GM12878 (cell line): ENCODE measurements at regions not wholly inside any gene's neighbourhood (a gene's known extent, or its start where the extent isn't known, plus 50 kb on each side); places are given as distances from the start of the nearest gene placed in this dataset.

Source experiments
- CREM ChIP-seq: IDR thresholded peaks from 2 replicates; pipeline ENCODE4 v1.6.1; 2014; ENCODE audit warnings: antibody characterized with exemption, low read depth
- TF ChIP-seq, protein P1 (sequence below), 3 experiments: IDR thresholded peaks in 2 of 3; conservative IDR thresholded peaks in 1 of 3; 2 replicates each; pipeline ENCODE4 v1.5.1; 2011; ENCODE audit warnings: low read depth in 3 of 3, low read length in 3 of 3, mild to moderate bottlenecking in 3 of 3, control low read depth in 2 of 3, moderate library complexity in 2 of 3, inconsistent platforms in 1 of 3, mixed read lengths in 1 of 3; ENCODE audit not compliant: control insufficient read depth in 2 of 3, insufficient read depth in 1 of 3; ENCODE audit errors: extremely low read depth in 1 of 3

DNA sequence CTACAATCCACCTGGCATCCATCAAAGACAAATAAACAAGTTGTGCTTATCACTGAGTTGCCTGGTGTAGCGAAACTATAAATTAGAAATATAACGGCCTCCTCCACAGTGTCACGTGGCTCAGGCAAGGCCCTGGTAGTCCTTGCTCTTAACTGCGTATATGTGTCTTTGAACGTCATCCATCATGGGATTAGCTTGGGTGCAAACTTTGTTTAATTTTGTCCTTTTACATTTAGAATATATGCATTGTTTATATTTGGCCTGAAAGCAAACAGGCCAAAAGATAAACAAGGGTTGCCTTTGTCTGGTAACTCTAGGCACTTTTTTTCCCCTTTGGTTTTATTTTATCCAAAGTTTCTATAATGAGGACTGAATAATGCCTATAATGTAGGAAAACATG is 184.9 kb downstream of the KIT start:
- TF ChIP-seq CREM = no peak
- TF ChIP-seq, protein P1, sequence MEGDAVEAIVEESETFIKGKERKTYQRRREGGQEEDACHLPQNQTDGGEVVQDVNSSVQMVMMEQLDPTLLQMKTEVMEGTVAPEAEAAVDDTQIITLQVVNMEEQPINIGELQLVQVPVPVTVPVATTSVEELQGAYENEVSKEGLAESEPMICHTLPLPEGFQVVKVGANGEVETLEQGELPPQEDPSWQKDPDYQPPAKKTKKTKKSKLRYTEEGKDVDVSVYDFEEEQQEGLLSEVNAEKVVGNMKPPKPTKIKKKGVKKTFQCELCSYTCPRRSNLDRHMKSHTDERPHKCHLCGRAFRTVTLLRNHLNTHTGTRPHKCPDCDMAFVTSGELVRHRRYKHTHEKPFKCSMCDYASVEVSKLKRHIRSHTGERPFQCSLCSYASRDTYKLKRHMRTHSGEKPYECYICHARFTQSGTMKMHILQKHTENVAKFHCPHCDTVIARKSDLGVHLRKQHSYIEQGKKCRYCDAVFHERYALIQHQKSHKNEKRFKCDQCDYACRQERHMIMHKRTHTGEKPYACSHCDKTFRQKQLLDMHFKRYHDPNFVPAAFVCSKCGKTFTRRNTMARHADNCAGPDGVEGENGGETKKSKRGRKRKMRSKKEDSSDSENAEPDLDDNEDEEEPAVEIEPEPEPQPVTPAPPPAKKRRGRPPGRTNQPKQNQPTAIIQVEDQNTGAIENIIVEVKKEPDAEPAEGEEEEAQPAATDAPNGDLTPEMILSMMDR (IDR thresholded peaks at IDR 0.05 in 2 of 3, conservative IDR thresholded peaks at IDR 0.05 in 1 of 3; ENCODE audit: control insufficient read depth in 2 of 3, extremely low read depth in 1 of 3, insufficient read depth in 1 of 3, low read depth in 3 of 3, low read length in 3 of 3) = no peak
